GM12891 (cell line): ENCODE measurements at regions not wholly inside any gene's neighbourhood (a gene's known extent, or its start where the extent isn't known, plus 50 kb on each side); places are given as distances from the start of the nearest gene placed in this dataset.

Experiments
- POLR2A ChIP-seq: IDR thresholded peaks from 2 replicates; pipeline ENCODE4 v1.6.1; 2011; ENCODE audit warnings: low read depth, low read length, control low read depth
- POLR2AphosphoS5 ChIP-seq: IDR thresholded peaks from 2 replicates; pipeline ENCODE4 v1.6.1; 2011; ENCODE audit warnings: low read depth, low read length, control low read depth
- POU2F2 ChIP-seq: IDR thresholded peaks from 2 replicates; pipeline ENCODE4 v1.6.1; 2011; ENCODE audit warnings: low read depth, mild to moderate bottlenecking, control low read depth, low read length, moderate library complexity
- TAF1 ChIP-seq: IDR thresholded peaks from 2 replicates; pipeline ENCODE4 v1.6.1; 2011; ENCODE audit warnings: low read depth, low read length, control low read depth

DNA sequence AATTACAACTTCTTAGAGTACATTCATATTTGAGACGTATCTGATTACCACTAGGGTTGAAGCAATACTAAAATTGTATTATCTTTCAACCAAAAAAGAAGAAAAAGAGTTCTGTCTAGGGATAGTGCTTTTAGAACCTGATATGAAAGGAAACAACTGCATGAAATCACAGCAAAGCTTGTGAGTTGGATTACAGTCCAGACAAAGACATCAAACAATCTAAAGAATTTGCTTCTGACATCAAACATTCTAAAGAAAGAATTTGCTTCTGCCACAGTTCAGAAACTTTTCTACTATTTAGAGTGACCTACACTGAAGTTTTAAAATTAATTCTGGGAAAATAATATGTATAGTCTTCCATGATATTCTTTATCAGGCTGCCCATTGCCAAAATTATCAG lies 1141.1 kb upstream of the ACO1 start:
- TF ChIP-seq POLR2AphosphoS5 (no peak), TAF1 (no peak), POLR2A (no peak), POU2F2 (no peak)
